HCT116 (cell line): ENCODE measurements at regions not wholly inside any gene's neighbourhood (a gene's known extent, or its start where the extent isn't known, plus 50 kb on each side); places are given as distances from the start of the nearest gene placed in this dataset.

Experiments
- ATAC-seq: fragments of 200-7000 bp; cut with Tn5 transposase; 2 replicates; pipeline ENCODE4 v1.9.1; 2020; ENCODE audit warnings: mild to moderate bottlenecking, moderate library complexity
- BruUV-seq: library from RNA; stranded (reverse); fragments of 400-500 nt; replicated peaks from 2 replicates; lab custom pipeline; 2021; lab: Mats Ljungman, UMichigan
- CTCF ChIA-PET: fragments of 300-600 bp; sonication (Branson Sonifier 250); formaldehyde crosslinking; loops from one replicate; lab custom pipeline; 2021; ENCODE audit warnings: antibody characterized with exemption; lab: Charles Lee
- POLR2A ChIA-PET: fragments of 300-600, 350-600 bp; sonication (Branson Sonifier 250); formaldehyde crosslinking; loops from one replicate; lab custom pipeline; 2021; ENCODE audit warnings: antibody characterized with exemption; lab: Charles Lee
- RAD21 ChIA-PET, 2 experiments: fragments of 300-600 bp; sonication (Branson Sonifier 250); formaldehyde crosslinking; loops; one replicate each; lab custom pipeline; 2023; ENCODE audit warnings: low total read pairs in 2 of 2; ENCODE audit not compliant: uncharacterized antibody in 2 of 2, unreplicated experiment in 2 of 2, low non-redundant PET in 1 of 2; lab: Charles Lee
- DNase-seq: peaks from one replicate; pipeline ENCODE4 v3.0.0-alpha.2; 2010; ENCODE audit warnings: low read depth, low spot score
- H2AFZ ChIP-seq: fragments of 200-600 bp; shearing (Covaris generic), sonication (generic); 2 replicates; pipeline ENCODE4 v1.6.1; 2017; ENCODE audit warnings: low read depth, mixed run types, mixed read lengths, antibody characterized with exemption, low read length; ENCODE audit not compliant: poor library complexity, severe bottlenecking
- H3K27ac ChIP-seq: 2 replicates; pipeline ENCODE4 v1.5.1; 2012; ENCODE audit warnings: low read depth, low read length
- H3K27me3 ChIP-seq: fragments of 200-600 bp; sonication (generic); 2 replicates; pipeline ENCODE4 v1.6.1; 2016; ENCODE audit warnings: mixed run types, low read length, mixed read lengths; ENCODE audit not compliant: insufficient read depth
- H3K36me3 ChIP-seq, 2 experiments: fragments of 200-500 bp in 1 of 2; fragments of 200-600 bp in 1 of 2; sonication (Bioruptor generic) in 1 of 2; sonication (generic) in 1 of 2; 2 replicates each; pipeline versions ENCODE4 v1.5.1 to v1.6.1; 2014 to 2016; ENCODE audit warnings: low read length in 2 of 2, inconsistent platforms in 1 of 2, mixed read lengths in 1 of 2, mixed run types in 1 of 2; ENCODE audit not compliant: insufficient read depth in 2 of 2, control insufficient read depth in 1 of 2
- H3K4me1 ChIP-seq, 2 experiments: fragments of 200-600 bp in 1 of 2; sonication (generic) in 1 of 2; 2 replicates each; pipeline versions ENCODE4 v1.5.1 to v1.6.1; 2012 to 2017; ENCODE audit warnings: low read length in 2 of 2, inconsistent platforms in 1 of 2, mild to moderate bottlenecking in 1 of 2, mixed read lengths in 1 of 2, mixed run types in 1 of 2, moderate library complexity in 1 of 2; ENCODE audit not compliant: insufficient read depth in 2 of 2, control insufficient read depth in 1 of 2
- H3K4me2 ChIP-seq: fragments of 200-600 bp; sonication (generic); 2 replicates; pipeline ENCODE4 v1.6.1; 2017; ENCODE audit warnings: mixed run types, low read length, mixed read lengths
- H3K4me3 ChIP-seq, 2 experiments: fragments of 200-600 bp in 1 of 2; sonication (generic) in 1 of 2; replicated peaks in 1 of 2; 2 replicates each; pipeline ENCODE4 v1.5.1; 2011 to 2016; ENCODE audit warnings: low read length in 2 of 2, control low read depth in 1 of 2, low read depth in 1 of 2, mild to moderate bottlenecking in 1 of 2, mixed read lengths in 1 of 2, mixed run types in 1 of 2
- H3K79me2 ChIP-seq: fragments of 200-600 bp; sonication (generic); 2 replicates; pipeline ENCODE4 v1.6.1; 2017; ENCODE audit warnings: mild to moderate bottlenecking, mixed run types, low read length, moderate library complexity, mixed read lengths; ENCODE audit not compliant: insufficient read depth
- H3K9ac ChIP-seq: fragments of 200-600 bp; sonication (generic); 2 replicates; pipeline ENCODE4 v1.6.1; 2016; ENCODE audit warnings: low read length, mixed read lengths
- H3K9me2 ChIP-seq: fragments of 200-600 bp; sonication (generic), shearing (Covaris generic); 2 replicates; pipeline ENCODE4 v1.6.1; 2017; ENCODE audit warnings: mixed run types, mild to moderate bottlenecking, moderate library complexity; ENCODE audit not compliant: insufficient read depth
- H3K9me3 ChIP-seq, 2 experiments: fragments of 200-500 bp in 1 of 2; fragments of 200-600 bp in 1 of 2; sonication (Bioruptor generic) in 1 of 2; sonication (generic) in 1 of 2; 2 replicates each; pipeline ENCODE4 v1.6.1; 2014 to 2017; ENCODE audit warnings: low read length in 2 of 2, mixed read lengths in 2 of 2, inconsistent platforms in 1 of 2, low read depth in 1 of 2, mild to moderate bottlenecking in 1 of 2, mixed run types in 1 of 2, moderate library complexity in 1 of 2; ENCODE audit not compliant: control insufficient read depth in 1 of 2, insufficient read depth in 1 of 2
- H4K20me1 ChIP-seq: fragments of 200-600 bp; sonication (generic), shearing (Covaris generic); 2 replicates; pipeline ENCODE4 v1.6.1; 2017; ENCODE audit warnings: mixed run types, mild to moderate bottlenecking, moderate library complexity; ENCODE audit not compliant: insufficient read depth
- CEBPB ChIP-seq: IDR thresholded peaks from 2 replicates; pipeline ENCODE4 v1.6.1; 2012; ENCODE audit warnings: low read depth
- EGR1 ChIP-seq: IDR thresholded peaks from 2 replicates; pipeline ENCODE4 v1.6.1; 2012; ENCODE audit warnings: low read depth
- ELF1 ChIP-seq: IDR thresholded peaks from 2 replicates; pipeline ENCODE4 v1.6.1; 2012; ENCODE audit warnings: low read depth, borderline replicate concordance
- EZH2phosphoT487 ChIP-seq: fragments of 200-600 bp; IDR thresholded peaks from 2 replicates; pipeline ENCODE4 v1.6.1; 2018; ENCODE audit warnings: antibody characterized with exemption, borderline replicate concordance
- FOSL1 ChIP-seq: IDR thresholded peaks from 2 replicates; pipeline ENCODE4 v1.6.1; 2012; ENCODE audit warnings: low read depth
- JUND ChIP-seq: IDR thresholded peaks from 2 replicates; pipeline ENCODE4 v1.6.1; 2012
- POLR2A ChIP-seq: IDR thresholded peaks from 2 replicates; pipeline ENCODE4 v1.7.0; 2011; ENCODE audit warnings: borderline replicate concordance; ENCODE audit not compliant: insufficient read depth, insufficient read length; ENCODE audit errors: extremely low read depth
- RAD21 ChIP-seq: IDR thresholded peaks from 2 replicates; pipeline ENCODE4 v1.6.1; 2012; ENCODE audit warnings: low read depth, mild to moderate bottlenecking
- SIN3A ChIP-seq: IDR thresholded peaks from 2 replicates; pipeline ENCODE4 v1.6.1; 2012; ENCODE audit warnings: low read depth
- SP1 ChIP-seq: IDR thresholded peaks from 2 replicates; pipeline ENCODE4 v1.6.1; 2012; ENCODE audit warnings: low read depth
- SRF ChIP-seq: IDR thresholded peaks from 2 replicates; pipeline ENCODE4 v1.6.1; 2012; ENCODE audit warnings: low read depth
- YY1 ChIP-seq: IDR thresholded peaks from 2 replicates; pipeline ENCODE4 v1.6.1; 2011; ENCODE audit warnings: low read length, low read depth, moderate library complexity, mild to moderate bottlenecking; ENCODE audit not compliant: insufficient replicate concordance; ENCODE audit errors: extremely low read depth
- ZNF274 ChIP-seq: fragments of 200-500 bp; sonication (Bioruptor generic); IDR thresholded peaks from 2 replicates; pipeline ENCODE4 v1.6.1; 2014; ENCODE audit warnings: mild to moderate bottlenecking, low read depth, low read length, inconsistent platforms
- intact Hi-C: fragments of 100-400 bp; cut with micrococcal nuclease; formaldehyde crosslinking; loops from 2 replicates; pipeline ENCODE4 v1.10.0; 2022
- TF ChIP-seq, protein P1 (sequence below): IDR thresholded peaks from 2 replicates; pipeline ENCODE4 v1.6.1; 2011; ENCODE audit warnings: mild to moderate bottlenecking, low read length, moderate library complexity; ENCODE audit not compliant: insufficient replicate concordance; ENCODE audit errors: extremely low read depth
- TF ChIP-seq, protein P2 (sequence below): IDR thresholded peaks from 2 replicates; pipeline ENCODE4 v1.6.1; 2012
- TF ChIP-seq, protein P3 (sequence below), 3 experiments: fragments of 200-600 bp in 1 of 3; sonication (generic) in 1 of 3; IDR thresholded peaks in 2 of 3; conservative IDR thresholded peaks in 1 of 3; 2 replicates each; pipeline ENCODE4 v1.5.1; 2012 to 2017; ENCODE audit warnings: low read depth in 2 of 3, low read length in 2 of 3, antibody characterized with exemption in 1 of 3, borderline replicate concordance in 1 of 3, control low read depth in 1 of 3, mild to moderate bottlenecking in 1 of 3, mixed read lengths in 1 of 3, mixed run types in 1 of 3, moderate library complexity in 1 of 3; ENCODE audit not compliant: insufficient read depth in 1 of 3
- TF ChIP-seq, protein P4 (sequence below): IDR thresholded peaks from 2 replicates; pipeline ENCODE4 v1.6.1; 2012
- TF ChIP-seq, protein P5 (sequence below): IDR thresholded peaks from 2 replicates; pipeline ENCODE4 v1.6.1; 2012; ENCODE audit warnings: low read depth

DNA sequence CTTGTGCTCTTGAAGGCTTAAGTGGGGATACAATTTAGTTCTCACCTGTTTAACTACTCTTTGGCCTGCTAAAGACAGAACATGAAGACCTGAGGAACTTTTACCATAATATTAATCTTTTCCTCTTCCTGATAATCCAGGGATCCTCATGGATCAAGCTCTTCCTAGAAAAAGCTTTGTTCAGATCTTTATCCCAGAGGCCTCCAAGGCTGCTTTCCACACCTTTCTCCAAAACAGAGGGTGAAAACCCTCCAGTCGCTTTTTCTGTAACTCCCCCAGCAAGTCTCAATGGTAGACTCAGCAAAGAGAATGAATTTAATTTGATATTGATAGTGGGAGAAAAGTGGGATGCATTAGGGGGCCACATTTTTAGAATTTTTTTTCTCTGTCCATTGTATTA, 203.6 kb downstream of the CGGBP1 start (continued):
- no peak for TF ChIP-seq YY1

DNA sequence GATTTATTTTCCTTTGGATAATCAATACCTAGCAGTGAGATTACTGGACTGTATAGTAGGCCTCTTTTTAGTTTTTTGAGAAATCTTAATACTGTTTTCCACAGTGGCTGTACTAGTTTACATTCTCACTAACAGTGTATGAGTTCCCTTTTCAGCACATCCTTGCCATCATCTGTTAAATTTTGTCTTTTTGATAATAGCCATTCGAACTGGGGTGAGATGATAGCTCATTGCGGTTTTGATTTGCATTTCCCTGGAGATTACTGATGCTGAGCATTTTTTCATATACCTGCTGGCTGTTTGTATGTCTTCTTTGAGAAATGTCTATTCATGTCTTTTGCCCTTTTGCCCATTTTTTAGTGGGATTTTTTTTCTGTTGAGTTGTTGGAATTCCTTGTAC, 210.8 kb downstream of the CGGBP1 start:
- Histone ChIP-seq H3K4me3 (no peak overlapping the region), H3K4me1 (no peaks in the 10 kb centered on the region), H3K27ac (no peak overlapping the region), H3K9ac (no peak overlapping the region), H4K20me1 (no peaks in the 10 kb centered on the region), H3K27me3 (no peaks in the 10 kb centered on the region), H3K9me3 (no peaks in the 10 kb centered on the region), H3K9me2 (no peaks in the 10 kb centered on the region), H2AFZ (no peak overlapping the region), H3K79me2 (no peaks in the 10 kb centered on the region), H3K4me2 (no peak overlapping the region), H3K36me3 (no peaks in the 10 kb centered on the region)
- ChIA-PET POLR2A (no interaction called here), CTCF (no interaction called here), RAD21 (no interaction called here)
- ATAC-seq (no peak), DNase-seq (no peak)
- intact Hi-C loops = no loop called here
- TF ChIP-seq, protein P1, sequence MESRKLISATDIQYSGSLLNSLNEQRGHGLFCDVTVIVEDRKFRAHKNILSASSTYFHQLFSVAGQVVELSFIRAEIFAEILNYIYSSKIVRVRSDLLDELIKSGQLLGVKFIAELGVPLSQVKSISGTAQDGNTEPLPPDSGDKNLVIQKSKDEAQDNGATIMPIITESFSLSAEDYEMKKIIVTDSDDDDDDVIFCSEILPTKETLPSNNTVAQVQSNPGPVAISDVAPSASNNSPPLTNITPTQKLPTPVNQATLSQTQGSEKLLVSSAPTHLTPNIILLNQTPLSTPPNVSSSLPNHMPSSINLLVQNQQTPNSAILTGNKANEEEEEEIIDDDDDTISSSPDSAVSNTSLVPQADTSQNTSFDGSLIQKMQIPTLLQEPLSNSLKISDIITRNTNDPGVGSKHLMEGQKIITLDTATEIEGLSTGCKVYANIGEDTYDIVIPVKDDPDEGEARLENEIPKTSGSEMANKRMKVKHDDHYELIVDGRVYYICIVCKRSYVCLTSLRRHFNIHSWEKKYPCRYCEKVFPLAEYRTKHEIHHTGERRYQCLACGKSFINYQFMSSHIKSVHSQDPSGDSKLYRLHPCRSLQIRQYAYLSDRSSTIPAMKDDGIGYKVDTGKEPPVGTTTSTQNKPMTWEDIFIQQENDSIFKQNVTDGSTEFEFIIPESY = no peak
- TF ChIP-seq, protein P2, sequence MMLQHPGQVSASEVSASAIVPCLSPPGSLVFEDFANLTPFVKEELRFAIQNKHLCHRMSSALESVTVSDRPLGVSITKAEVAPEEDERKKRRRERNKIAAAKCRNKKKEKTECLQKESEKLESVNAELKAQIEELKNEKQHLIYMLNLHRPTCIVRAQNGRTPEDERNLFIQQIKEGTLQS = no peak
- TF ChIP-seq, protein P3, sequence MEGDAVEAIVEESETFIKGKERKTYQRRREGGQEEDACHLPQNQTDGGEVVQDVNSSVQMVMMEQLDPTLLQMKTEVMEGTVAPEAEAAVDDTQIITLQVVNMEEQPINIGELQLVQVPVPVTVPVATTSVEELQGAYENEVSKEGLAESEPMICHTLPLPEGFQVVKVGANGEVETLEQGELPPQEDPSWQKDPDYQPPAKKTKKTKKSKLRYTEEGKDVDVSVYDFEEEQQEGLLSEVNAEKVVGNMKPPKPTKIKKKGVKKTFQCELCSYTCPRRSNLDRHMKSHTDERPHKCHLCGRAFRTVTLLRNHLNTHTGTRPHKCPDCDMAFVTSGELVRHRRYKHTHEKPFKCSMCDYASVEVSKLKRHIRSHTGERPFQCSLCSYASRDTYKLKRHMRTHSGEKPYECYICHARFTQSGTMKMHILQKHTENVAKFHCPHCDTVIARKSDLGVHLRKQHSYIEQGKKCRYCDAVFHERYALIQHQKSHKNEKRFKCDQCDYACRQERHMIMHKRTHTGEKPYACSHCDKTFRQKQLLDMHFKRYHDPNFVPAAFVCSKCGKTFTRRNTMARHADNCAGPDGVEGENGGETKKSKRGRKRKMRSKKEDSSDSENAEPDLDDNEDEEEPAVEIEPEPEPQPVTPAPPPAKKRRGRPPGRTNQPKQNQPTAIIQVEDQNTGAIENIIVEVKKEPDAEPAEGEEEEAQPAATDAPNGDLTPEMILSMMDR (IDR thresholded peaks at IDR 0.05 in 2 of 3, conservative IDR thresholded peaks at IDR 0.05 in 1 of 3; ENCODE audit: borderline replicate concordance in 1 of 3, insufficient read depth in 1 of 3, low read depth in 2 of 3, low read length in 2 of 3) = no peak
- TF ChIP-seq, protein P4, sequence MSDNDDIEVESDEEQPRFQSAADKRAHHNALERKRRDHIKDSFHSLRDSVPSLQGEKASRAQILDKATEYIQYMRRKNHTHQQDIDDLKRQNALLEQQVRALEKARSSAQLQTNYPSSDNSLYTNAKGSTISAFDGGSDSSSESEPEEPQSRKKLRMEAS = no peak
- no peak for TF ChIP-seq POLR2A
- TF ChIP-seq YY1 = no peak
- TF ChIP-seq CEBPB = no peak
- no peak for TF ChIP-seq SRF
- TF ChIP-seq EZH2phosphoT487 = no peak
- TF ChIP-seq SIN3A = no peak
- TF ChIP-seq SP1 = no peak
- TF ChIP-seq ZNF274 = no peak
- TF ChIP-seq EGR1 = no peak
- TF ChIP-seq, protein P5, sequence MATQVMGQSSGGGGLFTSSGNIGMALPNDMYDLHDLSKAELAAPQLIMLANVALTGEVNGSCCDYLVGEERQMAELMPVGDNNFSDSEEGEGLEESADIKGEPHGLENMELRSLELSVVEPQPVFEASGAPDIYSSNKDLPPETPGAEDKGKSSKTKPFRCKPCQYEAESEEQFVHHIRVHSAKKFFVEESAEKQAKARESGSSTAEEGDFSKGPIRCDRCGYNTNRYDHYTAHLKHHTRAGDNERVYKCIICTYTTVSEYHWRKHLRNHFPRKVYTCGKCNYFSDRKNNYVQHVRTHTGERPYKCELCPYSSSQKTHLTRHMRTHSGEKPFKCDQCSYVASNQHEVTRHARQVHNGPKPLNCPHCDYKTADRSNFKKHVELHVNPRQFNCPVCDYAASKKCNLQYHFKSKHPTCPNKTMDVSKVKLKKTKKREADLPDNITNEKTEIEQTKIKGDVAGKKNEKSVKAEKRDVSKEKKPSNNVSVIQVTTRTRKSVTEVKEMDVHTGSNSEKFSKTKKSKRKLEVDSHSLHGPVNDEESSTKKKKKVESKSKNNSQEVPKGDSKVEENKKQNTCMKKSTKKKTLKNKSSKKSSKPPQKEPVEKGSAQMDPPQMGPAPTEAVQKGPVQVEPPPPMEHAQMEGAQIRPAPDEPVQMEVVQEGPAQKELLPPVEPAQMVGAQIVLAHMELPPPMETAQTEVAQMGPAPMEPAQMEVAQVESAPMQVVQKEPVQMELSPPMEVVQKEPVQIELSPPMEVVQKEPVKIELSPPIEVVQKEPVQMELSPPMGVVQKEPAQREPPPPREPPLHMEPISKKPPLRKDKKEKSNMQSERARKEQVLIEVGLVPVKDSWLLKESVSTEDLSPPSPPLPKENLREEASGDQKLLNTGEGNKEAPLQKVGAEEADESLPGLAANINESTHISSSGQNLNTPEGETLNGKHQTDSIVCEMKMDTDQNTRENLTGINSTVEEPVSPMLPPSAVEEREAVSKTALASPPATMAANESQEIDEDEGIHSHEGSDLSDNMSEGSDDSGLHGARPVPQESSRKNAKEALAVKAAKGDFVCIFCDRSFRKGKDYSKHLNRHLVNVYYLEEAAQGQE = no peak
- TF ChIP-seq FOSL1 = no peak
- TF ChIP-seq RAD21 = no peak
- no peak for TF ChIP-seq ELF1
- no peak for TF ChIP-seq JUND
- no TSS peak for BruUV-seq
